GM18517 (cell line): ENCODE measurements at regions not wholly inside any gene's neighbourhood (a gene's known extent, or its start where the extent isn't known, plus 50 kb on each side); places are given as distances from the start of the nearest gene placed in this dataset.

Experiments
- ATAC-seq: cut with Tn5 transposase; IDR thresholded peaks from one replicate; pipeline ENCODE4 v1.9.1; 2021; ENCODE audit warnings: mild to moderate bottlenecking, moderate library complexity; ENCODE audit not compliant: unreplicated experiment

DNA sequence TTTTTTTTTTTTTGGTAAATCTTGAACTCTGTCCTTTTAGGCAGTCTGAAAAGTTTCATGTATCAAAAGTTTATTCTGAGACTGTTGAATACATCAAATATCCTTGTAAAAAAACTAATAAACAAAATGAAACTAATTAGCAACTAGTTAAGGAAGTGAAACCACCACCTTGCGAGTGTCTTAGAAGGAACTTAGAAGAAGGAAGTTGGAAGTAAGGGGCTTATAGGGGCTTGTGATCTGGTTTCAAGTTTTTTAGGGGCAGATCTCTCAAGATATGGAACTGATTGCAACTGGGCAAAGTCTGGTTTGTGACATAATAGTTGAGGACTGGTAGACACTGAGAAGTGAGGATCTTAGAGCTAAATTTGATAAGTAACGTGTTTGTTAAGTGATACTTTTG, 748.8 kb downstream of the C12orf50 start:
- peak; percentile 82 for ATAC-seq

- ATAC-seq: peak; percentile 66
These were observed 754.5 kb downstream of the C12orf50 start for GRCh38 chr12:87274594-87275245.

GRCh38 chr12:87272851-87273250, 756.4 kb downstream of the C12orf50 start:
- ATAC-seq: no peak

DNA sequence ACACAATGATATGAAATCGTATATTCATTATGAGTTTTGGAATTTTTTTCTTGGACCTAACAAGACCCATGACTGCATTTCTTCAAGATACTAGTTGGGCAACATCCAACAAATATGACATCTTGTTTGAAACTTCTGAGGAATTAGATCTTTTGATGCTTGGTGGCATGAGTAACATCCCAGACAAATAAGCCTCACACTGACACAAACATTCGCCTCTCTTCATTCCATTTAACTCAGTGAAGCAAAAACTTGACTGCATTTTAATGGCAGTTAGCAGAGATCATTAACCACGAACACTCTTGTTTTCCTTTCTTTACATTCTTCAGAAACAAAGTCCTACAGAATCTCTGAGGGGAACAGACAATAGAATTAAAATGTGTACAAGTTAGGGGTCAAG, 758.3 kb downstream of the C12orf50 start:
- ATAC-seq: no peak

- no peak for ATAC-seq
These were observed 762.9 kb downstream of the C12orf50 start for GRCh38 chr12:87266305-87266704.

GRCh38 chr12:87259391-87259790, 769.8 kb downstream of the C12orf50 start:
- no peak for ATAC-seq

DNA sequence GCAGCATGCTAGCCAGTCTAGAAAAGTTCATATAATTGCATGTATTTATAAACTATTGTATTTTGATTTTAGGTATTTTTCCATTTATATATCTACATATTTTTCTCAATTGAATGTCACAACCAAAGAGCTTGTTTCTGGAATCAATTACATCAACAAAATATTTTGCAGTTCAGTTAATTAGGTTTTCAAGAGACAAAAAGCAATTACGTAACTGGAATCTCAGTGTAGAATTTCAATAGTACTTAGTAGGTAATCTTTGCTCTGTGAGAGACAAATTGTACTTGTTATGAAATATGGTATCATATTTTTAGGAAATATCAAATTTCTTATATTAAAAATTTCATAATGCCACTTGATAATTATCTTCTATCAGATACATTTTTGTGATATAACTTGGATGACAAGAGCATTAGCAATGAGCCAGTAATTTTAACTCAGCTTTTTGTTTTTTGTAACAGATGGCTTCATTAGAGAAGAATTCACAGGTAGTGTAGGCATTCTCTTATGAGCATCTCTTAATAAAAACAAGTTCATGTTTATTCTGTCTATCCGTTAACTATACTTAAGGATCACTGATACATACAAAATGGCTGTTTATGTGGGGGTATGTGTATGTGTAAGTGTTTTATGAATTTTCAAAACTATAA, 774.7 kb downstream of the C12orf50 start:
- ATAC-seq: no peak

DNA sequence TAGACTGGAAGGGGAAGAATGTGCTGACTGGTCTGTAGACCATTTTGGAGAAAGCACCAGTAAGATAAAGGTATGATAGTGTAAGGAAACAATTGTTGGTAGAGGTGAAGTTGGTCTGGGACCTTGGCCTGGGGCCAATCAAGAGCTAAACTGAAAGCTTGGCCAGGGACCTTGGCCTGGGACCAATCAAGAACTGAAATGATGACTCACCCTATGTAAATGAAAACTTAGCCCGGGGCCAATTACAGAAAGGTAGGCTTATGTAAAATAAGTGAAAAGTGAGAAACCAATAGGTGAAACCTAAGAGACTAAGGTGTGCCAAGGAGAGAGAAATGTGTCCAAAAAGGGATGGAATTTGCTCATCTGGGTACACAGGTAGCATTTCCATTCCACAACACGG, 776.0 kb downstream of the C12orf50 start:
- ATAC-seq: no peak

GRCh38 chr12:87246726-87247125, 782.5 kb downstream of the C12orf50 start:
- ATAC-seq: no peak

- no peak for ATAC-seq
These were observed 790.7 kb downstream of the C12orf50 start for GRCh38 chr12:87238466-87238865.

- no peak for ATAC-seq
These were observed 794.3 kb downstream of the C12orf50 start for GRCh38 chr12:87234898-87235297.

DNA sequence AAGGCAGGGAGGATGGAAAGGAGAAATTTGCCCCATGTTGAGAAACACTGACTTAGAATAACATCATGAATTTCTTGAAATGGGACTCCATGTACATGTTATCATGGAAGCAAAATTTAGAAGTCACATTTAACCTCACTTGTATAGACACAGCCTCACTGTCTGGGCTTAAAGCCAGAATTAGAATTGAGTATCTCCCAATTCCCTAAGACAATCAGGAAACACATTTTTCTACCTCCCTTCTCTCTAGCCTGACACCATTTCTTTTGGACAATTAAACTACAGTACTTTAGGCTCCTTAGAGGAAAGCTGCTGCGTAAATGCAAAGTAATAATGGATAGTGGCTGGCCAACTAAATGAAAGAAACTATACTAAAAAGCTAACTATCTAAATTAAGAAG, 795.5 kb downstream of the C12orf50 start:
- ATAC-seq: no peak

DNA sequence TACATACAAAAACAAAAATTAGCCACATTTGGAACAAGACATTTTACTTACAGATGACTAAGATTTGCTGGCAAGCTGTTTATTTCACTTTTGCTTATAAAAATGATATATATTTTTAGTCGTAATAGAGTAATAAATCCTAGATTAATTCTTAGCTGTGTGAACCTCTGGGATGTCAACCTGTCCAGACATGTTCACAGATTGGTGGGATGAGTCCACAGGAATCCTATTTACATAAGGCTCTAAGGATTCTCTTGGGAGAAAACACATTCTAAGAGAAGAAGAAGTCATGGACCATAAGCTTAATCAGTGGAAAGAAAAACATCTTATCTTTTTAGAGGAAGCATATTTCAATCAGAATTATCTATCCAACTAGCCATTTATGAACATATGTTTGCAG, 797.4 kb downstream of the C12orf50 start:
- no peak for ATAC-seq

- no peak for ATAC-seq
These were observed 798.8 kb downstream of the C12orf50 start for GRCh38 chr12:87230441-87230840.

DNA sequence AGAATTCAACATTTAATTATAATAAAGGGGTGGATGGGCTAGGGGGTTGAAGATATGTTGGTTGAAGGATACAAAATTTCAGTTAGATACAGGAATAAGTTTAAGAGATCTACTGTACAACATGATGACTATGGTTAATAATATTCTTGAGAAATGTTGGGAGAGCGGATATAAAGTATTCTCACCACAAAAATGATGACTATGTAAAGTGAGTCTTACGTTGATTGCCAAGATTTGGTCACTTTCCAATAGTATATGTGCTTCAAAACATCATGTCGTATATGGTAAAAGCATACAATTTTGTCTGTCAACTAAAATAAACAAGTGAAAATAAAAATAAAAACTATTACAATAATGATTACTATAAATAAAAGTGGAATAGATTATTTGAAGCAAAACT, 802.0 kb downstream of the C12orf50 start:
- ATAC-seq: no peak

GRCh38 chr12:87217491-87217890, 811.7 kb downstream of the C12orf50 start:
- ATAC-seq: no peak

DNA sequence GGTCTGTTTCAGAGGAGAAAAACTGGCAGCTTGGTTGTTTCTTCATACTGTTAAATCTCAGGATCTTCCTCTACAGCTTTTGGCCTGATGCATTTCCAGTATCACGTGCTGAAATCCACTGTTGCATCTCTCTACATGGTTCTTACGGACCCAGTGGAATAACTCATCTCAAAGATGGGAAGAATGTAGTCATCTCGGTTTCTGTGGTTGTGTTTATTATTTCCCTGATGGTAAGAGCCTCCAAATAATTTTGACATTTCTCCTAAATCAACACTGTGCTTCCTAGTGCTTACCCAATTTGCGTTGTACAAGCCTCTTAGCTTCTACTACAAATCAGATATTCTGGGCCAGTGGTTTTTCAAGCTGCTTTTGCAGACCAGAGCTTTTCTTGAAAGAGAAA, 812.8 kb downstream of the C12orf50 start:
- ATAC-seq: no peak

- ATAC-seq: no peak
These were observed 827.0 kb downstream of the C12orf50 start for GRCh38 chr12:87202189-87202588.

DNA sequence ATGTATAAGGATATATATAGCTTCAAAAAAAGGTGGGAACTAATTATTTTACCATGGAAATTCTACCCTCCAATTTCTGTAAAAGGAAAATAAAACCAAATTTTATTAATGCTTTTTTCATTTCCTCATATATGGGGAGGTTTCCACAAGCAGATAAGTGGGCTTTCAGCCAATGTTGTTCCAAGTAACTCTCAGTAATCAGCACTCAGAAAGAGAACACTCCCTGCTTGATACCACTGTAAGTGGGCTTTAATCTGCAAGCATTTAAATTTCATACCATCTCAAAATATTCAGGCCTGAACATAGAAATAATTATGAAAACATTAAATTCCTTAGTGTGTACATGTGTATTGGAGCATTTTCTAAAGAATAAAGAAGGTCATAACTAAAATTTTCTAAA, 827.6 kb downstream of the C12orf50 start:
- no peak for ATAC-seq

DNA sequence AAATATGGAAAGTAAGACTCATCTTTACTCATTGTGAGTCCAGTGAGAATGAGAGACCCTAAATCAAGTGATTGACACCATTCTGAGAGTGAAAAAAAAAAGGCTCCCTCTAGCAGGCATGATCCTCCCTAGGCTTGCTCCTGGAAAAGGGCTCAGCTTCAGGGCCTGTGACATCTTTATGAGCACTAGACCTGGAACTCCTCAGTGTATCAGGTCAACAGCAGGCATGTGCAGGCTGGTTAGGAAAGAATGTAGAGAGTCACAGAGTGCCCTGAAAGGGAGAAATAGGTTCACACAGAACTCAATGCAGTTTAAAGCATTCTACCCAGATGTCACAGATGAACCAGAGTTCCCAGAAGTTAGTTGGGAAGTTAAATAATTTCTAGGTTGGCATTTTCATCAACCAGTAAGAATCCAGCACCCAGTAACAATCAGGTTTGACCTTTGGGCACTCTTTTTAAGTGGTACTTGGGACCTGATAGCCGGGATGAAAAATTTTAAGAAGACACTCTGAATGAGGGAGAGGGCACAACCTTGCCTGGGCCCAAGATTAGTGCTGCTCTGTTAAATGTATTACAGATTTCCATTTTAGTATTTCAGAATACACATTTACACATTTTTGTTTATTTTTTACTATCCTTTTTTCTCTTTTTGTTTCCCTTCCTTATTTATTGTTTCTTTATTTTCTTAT, 828.8 kb downstream of the C12orf50 start:
- no peak for ATAC-seq

DNA sequence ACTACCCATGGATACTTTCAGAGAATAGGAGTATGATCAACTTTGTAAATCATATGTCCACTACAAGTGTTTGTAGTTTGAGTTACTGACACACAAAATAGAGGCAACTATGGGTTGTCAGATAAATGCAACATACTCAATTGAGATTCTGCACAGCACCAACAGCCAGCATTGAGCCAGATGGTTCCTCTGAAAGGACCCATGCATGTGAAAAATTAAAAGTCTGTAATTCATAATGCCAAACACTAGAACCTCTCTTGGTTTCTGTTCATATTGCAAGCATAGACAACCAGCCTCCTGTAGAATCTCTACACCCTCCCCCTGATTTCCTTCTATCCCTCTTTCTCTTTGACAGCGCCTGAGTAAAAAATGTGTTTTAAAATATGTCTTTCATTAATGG, 831.0 kb downstream of the C12orf50 start:
- ATAC-seq: no peak

DNA sequence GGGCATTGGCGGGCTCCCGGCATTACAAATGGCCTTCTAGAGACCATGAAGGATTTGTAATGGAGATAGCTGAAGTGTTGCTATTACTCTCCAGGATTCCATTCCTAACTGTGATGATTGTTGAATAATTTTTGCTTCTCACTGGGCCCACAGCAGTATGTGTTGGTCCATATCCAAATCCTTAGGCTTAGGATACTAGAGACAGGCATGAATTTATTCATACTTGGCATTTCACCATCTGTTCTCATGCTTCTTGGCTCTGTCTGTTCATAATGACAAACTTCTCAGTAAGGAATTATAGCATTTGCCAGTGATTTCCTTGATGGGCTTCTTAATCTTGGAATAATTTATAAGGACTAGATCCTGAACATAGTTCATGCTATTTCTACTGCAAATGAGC, 832.9 kb downstream of the C12orf50 start:
- no peak for ATAC-seq
